ENCODE measurements at regions not wholly inside any gene's neighbourhood (a gene's known extent, or its start where the extent isn't known, plus 50 kb on each side); places are given as distances from the start of the nearest gene placed in this dataset.

- TF ChIP-seq CTCF (conservative IDR thresholded peaks at IDR 0.05): no peak
- no peak for TF ChIP-seq ZFX (IDR thresholded peaks at IDR 0.05)
These were observed 306.9 kb downstream of the GLRX3 start for GRCh38 chr10:130443066-130443465.
